Endothelial cell of umbilical vein (primary cell): ENCODE measurements at regions not wholly inside any gene's neighbourhood (a gene's known extent, or its start where the extent isn't known, plus 50 kb on each side); places are given as distances from the start of the nearest gene placed in this dataset.

ENCODE experiments used
- BruUV-seq: library from RNA; stranded (reverse); fragments of 400-500 nt; replicated peaks from 2 replicates; lab custom pipeline; 2021; lab: Mats Ljungman, UMichigan
- CTCF ChIA-PET: fragments of 300-600, 350-600 bp; sonication (Branson Sonifier 250); formaldehyde crosslinking; loops from one replicate; lab custom pipeline; 2021; ENCODE audit warnings: antibody characterized with exemption, inconsistent platforms; lab: Charles Lee
- POLR2A ChIA-PET: fragments of 300-600, 350-600 bp; sonication (Branson Sonifier 250); formaldehyde crosslinking; loops from one replicate; lab custom pipeline; 2021; ENCODE audit warnings: antibody characterized with exemption, inconsistent platforms; lab: Charles Lee
- DNase-seq: peaks from one replicate; pipeline ENCODE4 v3.0.0-alpha.2; 2011; ENCODE audit warnings: low read depth, low spot score
- FAIRE-seq: peaks from 2 replicates; lab custom pipeline; 2011; peaks lifted over from hg19 to GRCh38; lab: Jason Lieb, UNC
- H2AFZ ChIP-seq: 2 replicates; pipeline ENCODE4 v1.6.0; 2012; ENCODE audit warnings: low read depth, low read length, control low read depth, inconsistent platforms
- H3K27ac ChIP-seq: 2 replicates; pipeline ENCODE4 v1.5.1; 2011; ENCODE audit warnings: low read depth, mild to moderate bottlenecking, control low read depth, low read length, moderate library complexity; ENCODE audit not compliant: insufficient read depth
- H3K27me3 ChIP-seq, 2 experiments: 2 replicates each; pipeline versions ENCODE4 v1.6.0 to v1.6.1; 2011; ENCODE audit warnings: low read length in 2 of 2, mixed read lengths in 1 of 2; ENCODE audit not compliant: control insufficient read depth in 2 of 2, insufficient read depth in 2 of 2
- H3K36me3 ChIP-seq, 2 experiments: 2 replicates in 1 of 2; 3 replicates in 1 of 2; pipeline ENCODE4 v1.5.1; 2011; ENCODE audit warnings: low read length in 2 of 2, mild to moderate bottlenecking in 1 of 2, moderate library complexity in 1 of 2; ENCODE audit not compliant: control insufficient read depth in 2 of 2, insufficient read depth in 2 of 2; ENCODE audit errors: extremely low read depth in 1 of 2
- H3K4me1 ChIP-seq: 3 replicates; pipeline ENCODE4 v1.5.1; 2011; ENCODE audit warnings: mild to moderate bottlenecking, low read length; ENCODE audit not compliant: control insufficient read depth, insufficient read depth; ENCODE audit errors: extremely low read depth
- H3K4me2 ChIP-seq: 2 replicates; pipeline ENCODE4 v1.6.1; 2011; ENCODE audit warnings: low read length, control low read depth, mixed read lengths; ENCODE audit not compliant: insufficient read depth
- H3K4me3 ChIP-seq, 3 experiments: fragments of 200-600 bp in 1 of 3; sonication (generic), shearing (Covaris generic) in 1 of 3; replicated peaks in 1 of 3; 2 replicates each; pipeline ENCODE4 v1.5.1; 2011 to 2016; ENCODE audit warnings: control low read depth in 3 of 3, low read length in 3 of 3, mild to moderate bottlenecking in 2 of 3, inconsistent platforms in 1 of 3, low read depth in 1 of 3, moderate library complexity in 1 of 3; ENCODE audit not compliant: insufficient read depth in 1 of 3
- H3K79me2 ChIP-seq: 2 replicates; pipeline ENCODE4 v1.6.0; 2012; ENCODE audit warnings: low read length, inconsistent platforms; ENCODE audit not compliant: control insufficient read depth, insufficient read depth
- H3K9ac ChIP-seq: replicated peaks from 2 replicates; pipeline ENCODE3; 2011; ENCODE audit warnings: low read length, control low read depth; ENCODE audit not compliant: insufficient read depth; ENCODE audit errors: extremely low read depth
- H3K9me1 ChIP-seq: replicated peaks from 3 replicates; pipeline ENCODE4 v1.6.0; 2011; ENCODE audit warnings: mild to moderate bottlenecking, low read length; ENCODE audit not compliant: control insufficient read depth, insufficient read depth; ENCODE audit errors: extremely low read depth
- H3K9me3 ChIP-seq: replicated peaks from 2 replicates; pipeline ENCODE4 v1.5.1; 2012; ENCODE audit warnings: low read length, inconsistent platforms; ENCODE audit not compliant: control insufficient read depth, insufficient read depth
- H4K20me1 ChIP-seq: replicated peaks from 2 replicates; pipeline ENCODE3; 2011; ENCODE audit warnings: mild to moderate bottlenecking, low read length; ENCODE audit not compliant: control insufficient read depth, insufficient read depth; ENCODE audit errors: extremely low read depth
- CTCF ChIP-seq, 2 donors: IDR thresholded peaks; 1 replicate in 1 of 2; 2 replicates in 1 of 2; pipeline ENCODE4 v1.5.1; 2011; ENCODE audit warnings: low read length in 2 of 2, mild to moderate bottlenecking in 2 of 2, moderate library complexity in 2 of 2, control low read depth in 1 of 2, inconsistent platforms in 1 of 2, low read depth in 1 of 2; ENCODE audit not compliant: insufficient read depth in 1 of 2; ENCODE audit errors: extremely low read depth in 1 of 2
- EZH2 ChIP-seq: IDR thresholded peaks from 2 replicates; pipeline ENCODE4 v1.6.1; 2012; ENCODE audit warnings: borderline replicate concordance, low read depth, mild to moderate bottlenecking, moderate library complexity, low read length, inconsistent platforms; ENCODE audit not compliant: severe bottlenecking
- FOS ChIP-seq: IDR thresholded peaks from 2 replicates; pipeline ENCODE4 v1.6.1; 2011; ENCODE audit warnings: mild to moderate bottlenecking, low read length, moderate library complexity, borderline replicate concordance; ENCODE audit not compliant: insufficient read depth
- GATA2 ChIP-seq: IDR thresholded peaks from 2 replicates; pipeline ENCODE4 v1.7.0; 2011; ENCODE audit warnings: low read depth, mild to moderate bottlenecking, moderate library complexity, mixed read lengths, low read length; ENCODE audit not compliant: insufficient read length, insufficient read depth
- JUN ChIP-seq: IDR thresholded peaks from 2 replicates; pipeline ENCODE4 v1.6.1; 2011; ENCODE audit warnings: borderline replicate concordance, low read depth; ENCODE audit not compliant: insufficient read length, insufficient read depth
- MYC ChIP-seq: IDR thresholded peaks from one replicate; pipeline ENCODE4 v1.6.1; 2011; ENCODE audit warnings: mild to moderate bottlenecking, low read depth, low read length
- POLR2A ChIP-seq: IDR thresholded peaks from 2 replicates; pipeline ENCODE4 v1.6.1; 2012; ENCODE audit warnings: low read depth, mild to moderate bottlenecking, control low read depth, low read length
- POLR2AphosphoS5 ChIP-seq: IDR thresholded peaks from 2 replicates; pipeline ENCODE4 v1.6.1; 2012; ENCODE audit warnings: low read depth, mild to moderate bottlenecking, control low read depth, low read length, moderate library complexity; ENCODE audit not compliant: insufficient read depth
- dilution Hi-C: fragments of 300-500 bp; cut with MboI; formaldehyde crosslinking; loops from one replicate; pipeline ENCODE4 v1.15.0; 2019; ENCODE audit warnings: low sequenced_read_pairs; ENCODE audit not compliant: extremely low pct_ligation_motif_present
- intact Hi-C: fragments of 100-400 bp; cut with micrococcal nuclease; formaldehyde crosslinking; loops from one replicate; pipeline ENCODE4 v1.10.0; 2022
- TF ChIP-seq, protein P1 (sequence below): IDR thresholded peaks from 2 replicates; pipeline ENCODE4 v1.6.1; 2011; ENCODE audit not compliant: insufficient read depth, insufficient read length

DNA sequence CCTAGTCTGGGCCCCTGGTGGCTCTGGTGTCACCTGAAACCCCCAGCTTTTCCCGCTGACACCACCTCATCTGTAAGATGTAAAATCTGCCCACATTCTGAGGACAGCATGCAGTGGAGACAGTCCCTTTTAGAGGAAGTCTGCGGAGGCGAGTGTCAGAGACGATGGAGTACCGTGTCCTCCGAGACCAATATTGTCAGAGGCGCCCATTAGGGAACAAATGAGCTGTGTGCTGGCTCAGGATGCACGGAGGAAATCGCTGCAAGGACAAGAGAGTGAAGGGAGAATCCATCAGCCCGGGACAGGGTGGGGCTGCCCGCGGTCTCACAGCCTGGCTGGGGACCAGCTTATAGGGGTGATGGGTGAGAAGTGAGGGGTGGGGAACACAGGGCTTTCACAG is 214.8 kb downstream of the MATN1 start:
- Histone ChIP-seq H3K36me3 (no peaks in the 10 kb centered on the region), H3K27me3 (no peaks in the 10 kb centered on the region), H3K9ac (no peak overlapping the region), H3K4me3 (no peak overlapping the region), H2AFZ (no peak overlapping the region), H3K4me1 (no peaks in the 10 kb centered on the region), H3K79me2 (no peaks in the 10 kb centered on the region), H3K4me2 (no peak overlapping the region), H3K9me3 (no peaks in the 10 kb centered on the region), H4K20me1 (no peaks in the 10 kb centered on the region), H3K27ac (no peak overlapping the region), H3K9me1 (no peaks in the 10 kb centered on the region)
- ChIA-PET CTCF (no interaction called here), POLR2A (no interaction called here)
- no peak for FAIRE-seq
- no TSS peak for BruUV-seq
- dilution Hi-C loops, result no loop called here
- no peak for DNase-seq
- intact Hi-C loops, result no loop called here
- TF ChIP-seq, protein P1, sequence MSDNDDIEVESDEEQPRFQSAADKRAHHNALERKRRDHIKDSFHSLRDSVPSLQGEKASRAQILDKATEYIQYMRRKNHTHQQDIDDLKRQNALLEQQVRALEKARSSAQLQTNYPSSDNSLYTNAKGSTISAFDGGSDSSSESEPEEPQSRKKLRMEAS, result no peak
- no peak for TF ChIP-seq JUN
- no peak for TF ChIP-seq EZH2
- TF ChIP-seq MYC, result no peak
- no peak for TF ChIP-seq FOS
- no peak for TF ChIP-seq GATA2
- no peak for TF ChIP-seq POLR2AphosphoS5
- TF ChIP-seq POLR2A, result no peak
- TF ChIP-seq CTCF (IDR thresholded peaks at IDR 0.05; ENCODE audit: extremely low read depth in 1 of 2, insufficient read depth in 1 of 2, low read depth in 1 of 2, low read length in 2 of 2), result no peak
